ENCODE measurements at regions not wholly inside any gene's neighbourhood (a gene's known extent, or its start where the extent isn't known, plus 50 kb on each side); places are given as distances from the start of the nearest gene placed in this dataset.

DNA sequence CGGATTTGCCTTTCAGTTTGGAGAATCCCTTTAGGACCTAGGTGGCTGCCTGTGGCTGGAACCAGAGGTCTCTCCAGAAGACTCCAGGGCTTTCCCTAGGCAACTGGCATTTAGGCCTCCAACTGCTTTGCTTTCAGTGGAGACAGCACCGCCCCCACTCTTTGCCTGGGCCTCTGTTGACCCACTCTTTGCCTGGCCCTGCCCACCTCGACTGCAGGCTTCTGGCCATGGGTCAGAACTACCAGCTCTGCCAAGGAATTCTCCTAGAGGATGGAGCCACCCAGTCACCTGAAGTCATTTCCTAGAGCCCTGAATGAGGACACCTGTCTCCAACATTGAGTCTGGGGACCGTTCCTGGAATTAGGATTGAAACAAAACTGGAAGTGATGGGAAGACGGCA is 439.0 kb upstream of the CDH4 start:
- H2AK5ac ChIP-seq (ENCODE audit: low read depth, low read length): no peak overlapping the region
- no peaks in the 10 kb centered on the region for H3K79me1 ChIP-seq (ENCODE audit: low read depth, low read length)
- no peak overlapping the region for H2BK120ac ChIP-seq (replicated peaks; ENCODE audit: low read depth, low read length)
- H3K27me3 ChIP-seq (replicated peaks in 1 of 4; ENCODE audit: control insufficient read depth in 3 of 4, extremely low read depth in 1 of 4, insufficient read depth in 3 of 4, low read length in 3 of 4): no peaks in the 10 kb centered on the region
- POLR2A ChIA-PET (ENCODE audit: partially characterized antibody): interaction anchor here (1.0 kb wide), 1 partner anchor 31 kb away, joined by 3 read pairs; no protein-coding TSS in a partner anchor
- no peak overlapping the region for H3K23ac ChIP-seq (ENCODE audit: insufficient read length)
- H2BK12ac ChIP-seq (ENCODE audit: low read depth, low read length): no peak overlapping the region
- H2BK5ac ChIP-seq (ENCODE audit: low read depth, low read length): no peak overlapping the region
- CTCF ChIA-PET (ENCODE audit: partially characterized antibody): interaction anchor here (0.9 kb wide), 1 partner anchor 17 kb away, joined by 3 read pairs; no protein-coding TSS in a partner anchor
- no peaks in the 10 kb centered on the region for H4K20me1 ChIP-seq (replicated peaks in 1 of 2; ENCODE audit: control insufficient read depth in 1 of 2, insufficient read depth in 2 of 2, low read length in 2 of 2)
- no peak overlapping the region for H4K5ac ChIP-seq (ENCODE audit: insufficient read length, low read depth, low read length)
- H3K23me2 ChIP-seq (ENCODE audit: low read depth, low read length): no peaks in the 10 kb centered on the region
- H3K4me1 ChIP-seq (replicated peaks in 1 of 4; ENCODE audit: control insufficient read depth in 3 of 4, insufficient read depth in 4 of 4, low read length in 3 of 4): no peaks in the 10 kb centered on the region
- H2AFZ ChIP-seq (ENCODE audit: low read length): no peak overlapping the region
- no peaks in the 10 kb centered on the region for H3K79me2 ChIP-seq (ENCODE audit: control insufficient read depth in 1 of 2, insufficient read depth in 2 of 2, low read length in 2 of 2)
- DNase-seq (ENCODE audit: low read depth in 1 of 2, low spot score in 2 of 2) (no peak), FAIRE-seq (no peak)
- H3K56ac ChIP-seq (replicated peaks; ENCODE audit: insufficient read length, low read depth, low read length): no peak overlapping the region
- no peak overlapping the region for H2BK15ac ChIP-seq (ENCODE audit: low read length)
- no peak overlapping the region for H4K91ac ChIP-seq (replicated peaks; ENCODE audit: insufficient read length, low read length)
- H3K14ac ChIP-seq (ENCODE audit: insufficient read length): no peak overlapping the region
- no peak overlapping the region for H3K9ac ChIP-seq (replicated peaks in 1 of 4; ENCODE audit: extremely low read depth in 1 of 4, low read depth in 3 of 4, low read length in 3 of 4)
- no peak for TF ChIP-seq SAP30 (IDR thresholded peaks at IDR 0.05; ENCODE audit: insufficient read depth, insufficient replicate concordance, low read length)
- no peak for TF ChIP-seq RXRA (IDR thresholded peaks at IDR 0.05; ENCODE audit: insufficient read depth, low read depth, low read length)
- no peak for TF ChIP-seq KDM5A (IDR thresholded peaks at IDR 0.05; ENCODE audit: low read length)
- TF ChIP-seq, protein P1, sequence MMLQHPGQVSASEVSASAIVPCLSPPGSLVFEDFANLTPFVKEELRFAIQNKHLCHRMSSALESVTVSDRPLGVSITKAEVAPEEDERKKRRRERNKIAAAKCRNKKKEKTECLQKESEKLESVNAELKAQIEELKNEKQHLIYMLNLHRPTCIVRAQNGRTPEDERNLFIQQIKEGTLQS (IDR thresholded peaks at IDR 0.05; ENCODE audit: insufficient read depth, low read depth, low read length): no peak
- peaks cover 2 to 5% of the 10 kb centered on the region in 2 experiments; a peak in 3 of 4 replicates for H3K9me3 ChIP-seq (ENCODE audit: insufficient read depth in 2 of 2, low read depth in 1 of 2, low read length in 1 of 2)
- 89% methylated on average over 5 of the region's 5 CpGs; no CpG with 5 or more reads in 1 of the 2 experiments for WGBS, 2 experiments (ENCODE audit: extremely low coverage in 1 of 2, insufficient coverage in 1 of 2, insufficient read length in 1 of 2, insufficient replicate concordance in 2 of 2, low coverage in 1 of 2, low lambda C conversion rate in 2 of 2, missing lambda C conversion rate in 1 of 2)
- H4K8ac ChIP-seq (ENCODE audit: extremely low read depth, insufficient read depth, low read length): no peak overlapping the region
- no peak overlapping the region for H3K4ac ChIP-seq (replicated peaks; ENCODE audit: insufficient read length, low read depth, low read length)
- no peak overlapping the region for H3K18ac ChIP-seq (ENCODE audit: extremely low read depth, low read length)
- H2BK20ac ChIP-seq (ENCODE audit: low read length): no peak overlapping the region
- no peak overlapping the region for H3K27ac ChIP-seq (ENCODE audit: low read depth, low read length)
- H3K4me2 ChIP-seq (ENCODE audit: insufficient read depth in 1 of 2, low read depth in 2 of 2, low read length in 2 of 2): no peak overlapping the region
- no peak overlapping the region for H3K4me3 ChIP-seq (ENCODE audit: extremely low read depth in 1 of 4, insufficient read depth in 2 of 4, low read depth in 3 of 4, low read length in 4 of 4)
- H3K36me3 ChIP-seq (ENCODE audit: control insufficient read depth in 2 of 4, insufficient read depth in 4 of 4, low read length in 3 of 4): no peaks in the 10 kb centered on the region

All from H1 (cell line).